ENCODE measurements at regions not wholly inside any gene's neighbourhood (a gene's known extent, or its start where the extent isn't known, plus 50 kb on each side); places are given as distances from the start of the nearest gene placed in this dataset.
"Not testable (repeated sequence)": the region's sequence is repeated elsewhere in the genome, so short reads cannot be mapped to it uniquely, and the experiment has no call there.

DNA sequence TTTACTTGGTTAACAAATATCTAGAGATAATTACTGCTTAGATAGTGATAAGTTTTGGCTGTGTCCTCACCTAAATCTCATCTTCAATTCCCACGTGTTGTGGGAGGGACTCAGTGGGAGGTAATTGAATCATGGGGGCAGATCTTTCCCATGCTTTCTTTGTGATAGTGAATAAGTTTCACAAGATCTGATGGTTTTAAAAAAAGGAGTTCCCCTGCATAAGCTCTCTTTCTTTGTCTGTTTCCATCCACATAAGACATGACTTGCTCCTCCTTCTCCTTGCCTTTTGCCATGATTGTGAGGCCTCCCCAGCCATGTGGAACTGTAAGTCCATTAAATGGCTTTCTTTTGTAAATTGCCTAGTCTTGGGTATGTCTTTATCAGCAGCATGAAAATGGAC lies 266.0 kb upstream of the ANKRD50 start:
- DNase-seq, result not testable (repeated sequence)

DNA sequence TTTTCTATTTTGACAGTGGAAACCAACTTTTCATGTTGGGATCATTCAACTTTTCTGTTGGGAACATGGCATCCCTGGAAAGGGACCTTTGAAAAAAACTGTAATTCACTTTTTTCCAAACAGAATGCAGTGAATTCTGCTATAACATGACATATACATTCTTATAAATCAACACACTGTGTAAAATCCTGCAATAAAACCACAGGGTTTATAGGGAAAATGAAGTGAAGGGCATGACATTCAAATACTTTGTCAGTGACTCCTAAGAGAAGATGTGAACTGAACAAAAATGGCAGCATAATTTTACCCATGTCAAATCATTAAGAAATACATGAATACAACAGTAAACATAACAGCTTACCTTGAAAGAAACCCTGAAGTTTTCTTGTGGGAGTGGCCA lies 264.5 kb upstream of the ANKRD50 start:
- DNase-seq, result no peak

DNA sequence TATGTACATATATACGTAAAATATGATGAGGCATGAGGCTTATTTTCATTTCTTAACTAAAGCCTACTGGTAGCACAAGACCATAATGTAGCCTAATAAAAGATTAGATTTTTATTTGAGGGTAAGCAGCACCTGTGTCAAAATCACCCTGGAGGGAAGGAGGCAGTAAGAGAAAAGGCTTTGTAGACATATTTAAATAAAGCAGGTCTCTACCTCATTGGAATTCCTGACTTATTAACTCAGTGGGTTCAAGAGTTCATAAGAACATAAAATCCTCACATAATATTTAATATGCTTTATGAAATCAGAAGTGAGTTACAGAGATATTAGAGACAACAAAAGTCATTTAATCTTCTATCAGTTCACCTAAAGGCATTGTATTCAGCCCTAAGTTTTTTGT lies 261.6 kb upstream of the ANKRD50 start:
- no peak for DNase-seq

DNA sequence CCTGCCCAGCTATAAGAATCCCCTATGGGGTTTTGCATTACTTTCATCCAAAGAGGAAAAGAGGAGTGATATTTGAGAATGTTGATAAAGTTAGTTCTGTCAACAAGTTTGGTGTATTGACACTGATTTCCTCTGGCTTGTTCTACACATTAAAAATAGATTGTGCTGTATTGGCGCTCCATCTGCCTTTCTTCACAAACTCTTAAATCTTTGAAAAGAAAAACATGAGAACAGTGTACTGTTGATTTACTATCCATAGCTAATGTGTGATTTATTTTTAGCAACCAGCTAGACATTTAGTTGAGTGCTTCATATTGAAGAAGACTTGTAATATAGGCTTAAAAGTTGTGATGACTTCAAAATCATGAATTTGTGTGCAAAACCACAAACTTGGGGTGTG lies 261.2 kb upstream of the ANKRD50 start:
- DNase-seq, result no peak

DNA sequence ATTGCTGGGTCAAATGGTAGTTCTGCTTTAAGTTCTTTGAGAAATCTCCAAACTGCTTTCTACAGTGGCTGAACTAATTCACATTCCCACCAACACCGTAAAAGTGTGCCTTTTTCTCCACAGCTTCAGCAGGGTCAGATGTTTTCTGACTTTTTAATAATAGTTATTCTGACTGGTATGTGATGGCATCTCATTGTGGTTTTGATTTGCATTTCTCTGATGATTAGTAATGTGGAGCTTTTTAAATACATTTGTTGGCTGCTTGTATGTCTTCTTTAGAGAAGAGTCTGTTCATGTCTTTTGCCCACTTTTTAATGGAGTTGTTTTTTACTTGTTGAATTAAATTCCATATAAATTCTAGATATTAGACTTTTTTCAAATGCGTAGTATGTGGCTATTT lies 257.5 kb upstream of the ANKRD50 start:
- no peak for DNase-seq

DNA sequence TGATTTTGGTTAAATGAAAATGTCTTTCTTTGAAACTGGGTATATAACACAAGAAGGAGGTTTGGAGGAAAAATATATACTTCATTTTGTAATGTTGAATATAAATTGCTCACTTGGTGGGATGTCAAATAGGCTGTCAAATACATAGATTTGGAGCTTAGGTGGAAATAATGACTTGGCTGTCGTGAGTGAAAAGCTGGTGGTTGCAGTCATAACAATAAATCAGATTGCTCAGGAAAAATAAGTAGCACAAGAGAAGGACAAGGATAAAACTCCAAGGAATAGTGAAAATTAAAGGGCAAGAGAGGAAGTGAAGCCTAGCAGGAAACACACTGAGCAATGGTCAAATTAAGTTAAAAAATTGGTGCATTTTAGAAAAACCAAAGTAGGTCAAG lies 253.0 kb upstream of the ANKRD50 start:
- no peak for DNase-seq

DNA sequence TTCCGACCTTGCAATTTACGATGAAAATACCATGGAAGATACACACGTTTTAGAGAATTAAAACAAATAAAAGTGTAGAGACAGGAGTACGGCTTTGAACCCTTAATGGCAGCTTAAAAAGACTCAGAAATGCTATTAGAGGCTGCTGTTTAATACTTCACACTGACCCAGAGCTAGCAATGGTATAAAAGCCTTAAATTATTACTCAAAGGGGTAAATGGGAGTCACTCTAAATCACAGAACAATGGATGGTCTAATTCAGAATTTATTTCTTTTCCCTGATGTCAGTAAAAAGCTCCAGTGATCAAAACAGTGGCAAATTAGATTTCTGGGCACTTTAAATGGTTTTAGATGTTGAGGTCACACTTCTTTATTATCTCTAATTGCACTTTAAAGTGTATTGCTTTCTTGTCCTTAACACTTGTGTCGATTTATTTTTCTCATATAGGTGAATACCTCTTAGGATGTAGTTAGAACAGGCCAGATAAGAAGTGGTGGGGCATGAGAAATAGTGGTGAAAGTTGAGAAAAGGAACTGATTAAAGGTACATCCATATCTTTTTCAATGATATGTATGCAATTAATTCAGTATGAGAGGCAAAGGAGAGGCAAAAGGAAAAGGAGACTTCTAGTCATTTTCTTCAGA lies 252.4 kb upstream of the ANKRD50 start:
- DNase-seq, result no peak

DNA sequence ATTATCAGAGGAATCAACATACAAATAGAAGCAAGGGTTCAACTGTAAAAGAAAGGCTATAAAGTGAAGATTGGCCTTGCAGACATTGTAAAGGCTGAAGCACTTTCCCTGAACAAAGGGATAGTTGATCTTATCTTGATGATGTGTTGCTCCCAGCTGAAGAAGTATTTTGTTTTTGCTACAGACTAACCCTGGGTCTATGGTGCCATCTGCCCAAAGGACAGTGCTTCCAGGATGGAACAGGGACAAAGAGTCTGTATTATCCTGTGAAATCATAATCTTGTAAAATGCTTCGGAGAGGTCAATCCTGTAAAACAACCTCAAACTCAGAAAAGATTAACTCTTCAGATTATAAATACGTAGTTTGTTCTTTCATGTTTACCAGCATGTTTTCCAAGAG lies 251.7 kb upstream of the ANKRD50 start:
- no peak for DNase-seq

DNA sequence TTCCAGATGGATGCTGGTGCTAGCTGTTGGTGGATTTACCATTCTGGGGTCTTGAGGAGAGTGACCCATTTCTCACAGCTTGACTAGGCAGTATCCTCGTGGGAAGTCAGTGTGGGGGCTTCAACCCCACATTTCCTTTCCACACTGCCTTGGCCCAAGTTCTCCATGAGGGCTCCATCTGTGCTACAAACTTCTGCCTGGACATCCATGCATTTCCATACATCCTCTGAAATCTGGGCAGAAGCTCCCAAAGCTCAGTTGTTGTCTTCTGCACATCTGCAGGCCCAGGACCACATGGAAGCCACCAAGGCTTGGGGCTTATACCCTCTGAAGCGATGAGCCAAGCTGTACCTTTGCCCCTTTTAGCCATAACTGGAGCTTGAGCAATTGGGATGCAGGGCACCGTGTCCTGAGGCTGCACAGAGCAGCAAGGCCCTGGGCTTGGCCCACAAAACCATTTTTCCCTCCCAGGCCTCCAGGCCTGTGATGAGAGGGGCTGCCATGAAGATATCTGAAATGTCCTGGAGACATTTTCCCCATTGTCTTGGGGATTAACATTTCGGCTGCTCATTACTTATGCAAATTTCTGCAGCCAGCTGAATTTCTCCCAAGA lies 248.7 kb upstream of the ANKRD50 start:
- no peak for DNase-seq

DNA sequence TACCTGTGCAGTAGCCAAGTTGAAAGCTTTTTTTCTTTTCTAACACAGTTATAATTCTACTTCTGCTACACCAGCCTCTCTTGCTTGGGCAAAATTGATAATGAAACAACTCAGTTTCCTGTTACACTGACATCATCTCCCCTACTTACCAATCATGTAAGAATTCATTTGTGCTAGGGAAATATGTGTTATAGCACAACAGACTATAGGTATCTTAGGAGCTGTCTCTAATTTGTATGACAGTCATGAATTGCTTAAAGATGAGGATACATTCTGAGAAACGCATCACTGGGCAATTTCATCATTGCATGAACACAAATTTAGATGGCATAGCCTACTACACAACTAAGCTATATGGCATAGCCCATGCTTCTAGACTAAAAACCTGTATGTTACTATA lies 246.3 kb upstream of the ANKRD50 start:
- DNase-seq, result no peak

DNA sequence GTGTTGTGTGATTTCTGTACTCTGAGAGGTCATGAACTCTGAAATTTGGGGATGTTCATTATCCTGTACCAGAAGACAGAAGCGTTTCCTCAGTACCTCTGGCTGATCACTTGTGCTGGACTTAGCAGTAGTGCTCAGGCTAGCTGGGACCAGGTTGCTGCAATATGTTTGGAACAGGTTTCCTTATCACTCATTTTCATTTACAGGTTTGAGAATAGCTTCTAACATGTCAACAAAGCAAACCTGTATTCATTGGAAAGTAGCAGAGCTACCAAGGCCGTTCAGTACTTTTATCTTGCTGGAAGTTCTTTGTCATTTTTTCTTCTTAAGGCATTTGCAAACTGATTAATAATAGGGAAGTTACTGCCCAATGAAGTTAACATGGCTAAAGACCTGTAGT lies 242.9 kb upstream of the ANKRD50 start:
- DNase-seq, result no peak

DNA sequence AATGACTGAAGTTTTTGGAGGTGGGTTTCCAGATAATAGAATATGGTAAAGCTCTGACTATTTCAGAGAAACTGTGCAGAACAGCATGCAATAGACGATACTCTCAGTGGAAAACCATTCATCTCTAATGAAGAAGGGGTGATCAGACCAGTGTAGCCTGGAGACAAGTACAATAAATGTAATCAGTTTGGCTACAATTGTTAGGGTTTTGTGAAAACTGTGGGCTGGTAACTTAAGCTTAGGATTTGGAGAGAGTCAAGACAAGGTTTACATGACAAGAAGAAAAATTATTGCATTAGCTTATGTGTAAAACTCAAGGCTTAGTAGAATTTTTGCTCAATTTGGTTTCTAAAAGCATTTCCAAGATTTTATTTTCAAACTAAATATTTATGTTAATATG lies 241.5 kb upstream of the ANKRD50 start:
- DNase-seq, result no peak

DNA sequence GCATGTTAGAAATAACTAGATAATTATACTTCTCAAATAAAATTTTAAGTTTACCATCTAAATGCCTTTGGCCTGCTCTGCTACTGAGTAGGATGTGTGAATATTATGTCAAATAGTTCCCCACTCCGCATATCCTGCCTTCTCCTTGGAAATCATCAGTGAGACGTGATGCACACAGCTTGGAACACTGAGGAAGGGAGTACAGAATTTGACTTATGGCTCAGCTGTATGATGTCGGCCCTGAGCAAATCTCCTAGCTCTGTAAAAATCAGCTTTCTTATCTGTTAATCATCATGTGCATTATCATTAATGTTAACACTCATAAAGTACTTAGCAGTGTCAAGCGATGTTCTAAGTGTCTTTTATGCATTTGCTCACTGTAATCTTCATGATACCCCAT lies 241.0 kb upstream of the ANKRD50 start:
- no peak for DNase-seq

DNA sequence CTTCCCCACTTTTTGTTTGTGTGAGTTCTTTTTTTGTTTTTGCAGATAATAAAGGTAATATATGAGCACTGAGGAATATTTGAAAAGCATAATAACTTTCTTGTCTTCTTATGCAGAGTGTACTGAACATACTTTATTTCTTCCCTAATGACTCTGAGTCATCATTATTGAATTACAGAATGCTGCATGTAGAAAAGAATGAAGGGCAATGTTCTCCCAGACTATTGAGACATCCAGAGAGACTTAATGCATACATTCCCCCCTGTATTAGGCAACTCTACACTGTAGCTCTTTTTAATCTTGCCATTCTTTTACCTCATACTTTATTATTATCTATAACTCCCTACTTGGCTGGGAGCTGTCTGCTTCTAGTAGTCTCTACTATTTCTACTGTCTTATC lies 240.5 kb upstream of the ANKRD50 start:
- no peak for DNase-seq

DNA sequence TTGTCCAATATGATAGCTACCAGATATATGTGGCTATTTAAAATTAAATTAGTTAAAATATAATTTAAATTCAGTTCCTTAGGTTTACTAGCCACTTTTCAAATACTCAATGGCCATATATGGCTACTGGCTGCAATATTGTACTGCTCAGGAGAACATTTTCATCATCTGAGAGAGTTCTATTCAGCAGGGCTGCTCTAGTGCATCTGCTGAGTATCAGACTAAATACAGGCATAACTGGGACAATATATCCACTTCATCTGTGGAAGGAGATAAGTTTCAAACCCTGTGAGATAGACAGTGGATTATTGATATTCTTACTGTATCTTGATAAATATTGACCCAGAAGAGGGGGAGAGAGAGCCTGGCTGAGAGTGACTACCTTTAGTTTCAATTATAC lies 240.1 kb upstream of the ANKRD50 start:
- no peak for DNase-seq

DNA sequence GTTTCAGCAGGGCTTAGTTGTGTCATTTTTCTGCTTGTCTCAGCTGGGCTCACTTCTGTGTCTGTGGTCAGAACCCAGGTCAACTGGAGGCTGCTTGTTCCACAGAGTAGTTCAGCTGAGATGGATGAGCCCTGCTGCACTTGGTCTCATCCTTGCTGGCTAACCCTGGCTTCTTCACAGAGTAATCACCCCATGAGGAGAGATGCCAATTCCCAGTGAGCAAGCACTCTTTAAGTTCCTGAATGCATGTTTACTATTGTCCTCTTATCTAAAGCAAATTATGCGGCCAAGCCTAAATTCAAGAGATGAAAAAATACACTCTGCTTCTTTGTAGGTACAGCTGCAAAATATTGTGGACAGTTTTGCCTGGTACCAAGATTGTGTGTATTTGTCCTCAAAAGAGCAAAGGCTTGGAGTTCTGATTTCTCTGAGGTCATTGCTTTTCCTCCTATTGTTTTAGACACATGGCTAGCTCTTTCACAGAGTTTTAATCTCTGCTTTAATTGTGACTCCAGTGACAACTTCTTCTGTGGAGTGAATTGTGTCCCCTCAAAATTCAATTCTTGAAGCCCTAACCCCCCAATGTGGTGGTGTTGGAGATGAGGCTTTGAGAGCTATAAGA lies 236.6 kb upstream of the ANKRD50 start:
- no peak for DNase-seq

DNA sequence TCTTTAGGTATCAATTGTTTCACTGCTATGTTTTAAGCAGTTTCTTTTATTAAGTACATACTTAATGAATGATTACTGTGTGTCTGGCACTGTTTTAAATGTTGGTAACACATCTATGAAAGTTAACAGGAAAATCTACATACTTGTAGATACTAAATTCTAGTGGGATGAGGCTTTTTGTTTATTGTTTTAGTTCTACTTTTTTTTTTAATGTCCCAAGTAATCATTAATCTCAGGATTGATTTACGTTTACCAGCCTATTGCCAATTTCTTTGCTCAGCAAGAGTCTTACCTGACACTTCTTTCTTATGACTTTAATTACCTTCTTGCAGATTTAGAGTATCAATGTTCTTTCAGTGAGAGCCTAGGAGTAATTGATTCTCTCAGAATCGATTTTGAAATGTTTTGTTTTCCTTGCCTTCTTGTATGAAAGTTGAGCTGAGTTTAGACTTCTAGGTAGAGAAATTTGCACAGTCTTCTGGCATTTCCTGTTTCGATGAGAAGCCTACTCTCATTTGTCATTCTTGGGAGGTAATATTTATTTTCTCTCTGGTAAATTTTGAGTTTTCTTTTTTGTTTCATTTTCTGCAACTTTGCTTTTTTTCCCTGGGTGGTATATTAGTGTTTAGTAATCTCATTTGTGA lies 235.2 kb upstream of the ANKRD50 start:
- DNase-seq, result no peak

DNA sequence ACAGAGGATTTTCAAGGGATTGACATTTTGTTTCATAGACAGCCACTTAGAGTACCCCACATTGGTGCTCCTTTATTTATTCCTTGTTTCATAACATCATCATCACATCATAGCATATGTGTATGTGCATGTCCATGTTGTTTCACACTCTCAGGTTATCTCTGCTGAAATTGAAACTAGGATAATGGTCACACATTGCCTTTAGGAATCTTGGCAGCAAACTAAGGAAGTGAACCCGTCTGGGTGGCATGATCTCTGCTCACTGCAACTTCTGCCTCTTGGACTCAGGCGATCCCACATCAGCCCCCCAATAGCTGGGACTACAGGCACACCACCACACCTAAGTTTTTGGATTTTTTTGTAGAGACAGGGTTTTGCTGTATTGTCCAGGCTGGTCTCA lies 234.2 kb upstream of the ANKRD50 start:
- DNase-seq, result no peak

DNA sequence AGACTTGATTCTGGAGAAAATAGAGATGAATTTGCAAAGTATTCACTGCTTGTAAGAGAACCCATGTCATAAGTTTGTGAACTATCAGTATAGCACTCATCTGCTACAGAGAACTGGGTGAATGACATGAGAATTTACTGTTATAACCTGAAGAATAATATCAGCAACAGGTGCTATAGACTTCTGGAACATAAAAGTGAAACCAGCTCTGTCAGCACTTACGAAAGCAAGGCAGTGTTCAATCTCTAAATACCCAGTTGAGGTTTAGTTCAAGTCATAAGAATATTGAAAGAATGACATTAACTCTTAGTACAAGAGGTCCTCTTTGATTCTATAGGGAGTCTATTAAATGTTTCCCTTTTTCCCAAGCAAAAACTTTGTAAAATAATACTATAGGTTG lies 232.9 kb upstream of the ANKRD50 start:
- no peak for DNase-seq

DNA sequence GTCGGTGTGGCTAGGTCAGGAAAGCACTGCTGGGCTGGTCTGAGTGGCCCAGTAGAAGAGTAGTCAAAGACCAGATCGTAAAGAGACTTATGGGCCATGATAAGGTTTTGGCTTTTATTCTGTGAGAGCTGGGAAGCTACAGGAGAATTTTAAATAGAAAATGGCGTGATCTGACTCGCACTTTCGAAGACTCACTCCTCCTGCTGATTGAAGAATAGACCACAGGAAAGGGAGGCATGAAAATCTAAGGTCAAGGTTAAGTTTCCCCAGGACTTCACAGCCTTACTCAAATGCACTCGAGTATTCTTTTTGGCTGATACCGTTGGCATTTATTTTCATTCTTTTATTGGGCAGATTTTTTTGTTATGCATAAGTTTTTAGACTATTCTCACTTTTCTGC lies 231.4 kb upstream of the ANKRD50 start:
- DNase-seq, result no peak

DNA sequence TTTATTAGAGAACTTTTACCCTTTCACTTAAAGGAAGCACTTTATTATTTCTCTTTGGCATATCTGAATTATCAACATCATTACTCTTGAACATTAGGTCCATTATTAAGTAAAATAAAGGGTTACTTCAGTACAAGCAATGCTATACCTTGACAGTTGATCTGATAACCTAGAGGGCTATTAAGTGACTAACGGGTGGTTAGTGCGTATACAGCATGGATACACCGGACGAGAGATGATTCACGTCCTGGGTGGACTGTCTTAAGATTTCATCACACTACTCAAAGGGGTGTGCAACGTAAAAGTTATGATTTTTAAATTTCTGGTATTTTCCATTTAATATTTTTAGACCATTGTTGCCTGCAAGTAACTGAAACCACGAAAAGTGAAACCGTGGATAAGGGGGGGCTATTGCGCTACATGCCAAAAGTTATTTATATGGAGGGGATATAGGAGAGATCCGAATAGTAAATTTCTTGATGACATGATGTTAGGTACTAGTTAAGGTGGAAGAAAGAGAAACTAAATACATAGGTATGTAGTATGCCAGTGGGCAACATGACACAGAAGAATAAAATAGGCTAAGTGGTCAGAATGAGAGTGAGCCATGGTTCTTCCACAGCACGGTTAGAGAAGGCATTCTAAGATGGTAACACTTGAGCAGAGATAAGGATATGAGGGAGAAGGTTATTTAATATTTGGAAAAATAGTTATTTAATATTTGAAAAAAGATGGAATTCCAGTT lies 230.8 kb upstream of the ANKRD50 start:
- no peak for DNase-seq

DNA sequence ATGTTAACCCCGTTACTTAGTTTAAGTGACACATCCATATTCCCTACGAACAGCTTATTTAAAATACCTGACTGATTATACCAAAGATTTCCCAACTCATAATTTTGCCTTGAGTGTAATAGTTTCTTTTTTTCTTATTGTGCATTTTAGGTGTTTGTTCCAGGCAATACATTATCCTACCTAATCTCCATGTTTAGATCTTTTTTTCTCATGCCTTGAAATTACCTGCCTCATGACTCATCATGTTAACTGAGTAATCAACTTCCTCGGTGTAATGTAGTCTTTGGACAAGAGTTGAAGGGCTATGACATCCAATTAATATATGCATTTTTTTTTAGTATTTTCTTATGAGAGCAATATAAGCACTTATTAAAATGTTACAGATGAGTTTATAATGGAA lies 228.7 kb upstream of the ANKRD50 start:
- no peak for DNase-seq

DNA sequence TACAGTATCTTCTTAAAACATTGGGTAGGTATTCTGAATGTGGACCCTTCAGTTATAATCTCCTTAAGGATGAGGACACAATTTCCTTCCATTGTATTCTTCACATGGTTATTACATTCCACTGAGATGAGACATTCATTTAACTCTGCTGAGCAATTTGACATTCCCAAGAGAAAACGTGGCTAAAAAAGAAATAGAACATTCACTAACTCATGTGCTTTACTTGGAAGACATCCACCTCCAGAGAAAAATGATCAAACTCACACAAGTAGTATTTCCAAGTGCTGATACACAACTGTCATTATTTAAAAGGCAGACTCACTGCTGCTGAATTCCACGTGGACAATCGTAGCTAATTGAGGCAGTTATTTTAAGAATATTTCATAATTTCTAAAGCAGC lies 227.9 kb upstream of the ANKRD50 start:
- no peak for DNase-seq

DNA sequence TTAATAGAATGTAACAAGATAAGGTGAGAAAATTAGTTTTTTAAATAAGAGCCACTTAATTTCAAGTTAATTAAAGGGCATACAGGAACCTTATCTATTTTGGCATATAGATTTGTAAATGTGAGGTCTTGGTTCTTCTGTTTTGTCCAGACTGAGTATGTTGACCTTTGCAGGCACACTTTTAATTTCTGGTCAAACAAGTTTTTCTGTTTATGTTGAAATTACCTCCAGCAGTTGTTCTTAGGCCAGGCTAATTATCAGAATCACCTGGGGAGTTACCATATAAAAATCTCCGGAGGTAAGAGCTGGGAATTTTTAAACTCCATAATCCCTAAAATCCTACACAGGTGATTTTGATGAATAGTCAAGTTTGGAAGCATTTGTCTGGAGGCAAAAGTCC lies 227.4 kb upstream of the ANKRD50 start:
- DNase-seq, result no peak

Data from MV-4-11 (cell line).